T-helper 1 cell treated with Interleukin-12 subunit alpha and Interleukin-12 subunit beta and Interleukin-4 antibody, amounts not matched to agents 30 ng/mL and 1 ng/mL, for 36 hours (primary cell): ENCODE measurements at regions not wholly inside any gene's neighbourhood (a gene's known extent, or its start where the extent isn't known, plus 50 kb on each side); places are given as distances from the start of the nearest gene placed in this dataset.
"Not testable (repeated sequence)": the region's sequence is repeated elsewhere in the genome, so short reads cannot be mapped to it uniquely, and the experiment has no call there.

Experiments used
- intact Hi-C: fragments of 100-400 bp; cut with micrococcal nuclease; formaldehyde crosslinking; loops from one replicate; pipeline ENCODE4 v1.15.1; 2024

- intact Hi-C loops = no loop called here
Observed at GRCh38 chr2:38243186-38243880, 133.7 kb downstream of the ATL2 start.

- intact Hi-C loops = no loop called here
Observed at GRCh38 chr2:38239452-38239851, 137.6 kb downstream of the ATL2 start.

- intact Hi-C loops = not testable (repeated sequence)
Observed at GRCh38 chr2:38238705-38239104, 138.4 kb downstream of the ATL2 start.

GRCh38 chr2:38237311-38237710, 139.8 kb downstream of the ATL2 start:
- intact Hi-C loops = no loop called here

- intact Hi-C loops = no loop called here
Observed at GRCh38 chr2:38233231-38233983, 143.7 kb downstream of the ATL2 start.

GRCh38 chr2:38232454-38232853, 144.6 kb downstream of the ATL2 start:
- intact Hi-C loops = no loop called here

- intact Hi-C loops = no loop called here
Observed at GRCh38 chr2:38230756-38231155, 146.3 kb downstream of the ATL2 start.

- intact Hi-C loops = no loop called here
Observed at GRCh38 chr2:38228753-38229152, 148.3 kb downstream of the ATL2 start.

- intact Hi-C loops = no loop called here
Observed at GRCh38 chr2:38224821-38225437, 149.0 kb upstream of the CYP1B1 start.

- intact Hi-C loops = no loop called here
Observed at GRCh38 chr2:38224181-38224580, 148.2 kb upstream of the CYP1B1 start.

- intact Hi-C loops = no loop called here
Observed at GRCh38 chr2:38223256-38223655, 147.3 kb upstream of the CYP1B1 start.

- intact Hi-C loops = no loop called here
Observed at GRCh38 chr2:38220164-38220563, 144.2 kb upstream of the CYP1B1 start.

- intact Hi-C loops = no loop called here
Observed at GRCh38 chr2:38218995-38219394, 143.0 kb upstream of the CYP1B1 start.

- intact Hi-C loops = no loop called here
Observed at GRCh38 chr2:38218591-38218991, 142.6 kb upstream of the CYP1B1 start.

GRCh38 chr2:38217401-38218188, 141.6 kb upstream of the CYP1B1 start:
- intact Hi-C loops = no loop called here

- intact Hi-C loops = no loop called here
Observed at GRCh38 chr2:38216886-38217285, 140.9 kb upstream of the CYP1B1 start.

GRCh38 chr2:38215993-38216392, 140.0 kb upstream of the CYP1B1 start:
- intact Hi-C loops = no loop called here

- intact Hi-C loops = no loop called here
Observed at GRCh38 chr2:38215522-38215921, 139.6 kb upstream of the CYP1B1 start.

- intact Hi-C loops = no loop called here
Observed at GRCh38 chr2:38214209-38214717, 138.3 kb upstream of the CYP1B1 start.

GRCh38 chr2:38213619-38214167, 137.7 kb upstream of the CYP1B1 start:
- intact Hi-C loops = no loop called here

GRCh38 chr2:38212312-38212711, 136.4 kb upstream of the CYP1B1 start:
- intact Hi-C loops = no loop called here
